ENCODE measurements at regions not wholly inside any gene's neighbourhood (a gene's known extent, or its start where the extent isn't known, plus 50 kb on each side); places are given as distances from the start of the nearest gene placed in this dataset.
"Not testable (repeated sequence)": the region's sequence is repeated elsewhere in the genome, so short reads cannot be mapped to it uniquely, and the experiment has no call there.

DNA sequence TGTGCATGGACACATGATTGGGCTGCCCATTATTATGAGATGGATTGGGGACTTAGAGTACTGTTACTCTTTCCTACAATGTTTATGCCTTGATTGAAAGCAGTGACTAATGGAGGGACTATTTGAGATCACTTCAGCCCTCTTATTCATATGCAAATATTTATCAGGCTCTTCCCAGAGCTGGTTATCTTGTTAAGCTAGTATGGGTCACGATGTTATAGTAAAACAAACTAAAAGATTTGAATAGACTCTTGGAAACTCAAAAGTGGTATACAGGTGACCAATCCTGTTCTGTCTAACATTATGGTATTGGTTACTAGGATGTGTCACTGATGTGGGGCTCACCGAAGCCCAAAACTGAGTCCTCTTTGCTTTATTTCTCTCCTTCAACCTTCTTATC is 306.2 kb upstream of the CASK start:
- H3K9me3 ChIP-seq (ENCODE audit: control insufficient read depth, insufficient read depth, low read length) = no peaks in the 10 kb centered on the region
- peaks cover 4% of the 10 kb centered on the region; the same call in 1 of the 2 replicates for H3K4me1 ChIP-seq (ENCODE audit: insufficient read depth, low read length)
- no peak overlapping the region for H3K9ac ChIP-seq (ENCODE audit: low read depth, low read length)
- H3K36me3 ChIP-seq (ENCODE audit: insufficient read depth, low read length) = no peaks in the 10 kb centered on the region

GRCh38 chrX:42220666-42221065 is 297.3 kb upstream of the CASK start:
- H3K9ac ChIP-seq (ENCODE audit: low read depth, low read length) = no peak overlapping the region
- H3K36me3 ChIP-seq (ENCODE audit: insufficient read depth, low read length) = no peaks in the 10 kb centered on the region
- no peaks in the 10 kb centered on the region for H3K4me1 ChIP-seq (ENCODE audit: insufficient read depth, low read length)
- H3K9me3 ChIP-seq (ENCODE audit: control insufficient read depth, insufficient read depth, low read length) = no peaks in the 10 kb centered on the region; the same call in none of the 2 replicates

DNA sequence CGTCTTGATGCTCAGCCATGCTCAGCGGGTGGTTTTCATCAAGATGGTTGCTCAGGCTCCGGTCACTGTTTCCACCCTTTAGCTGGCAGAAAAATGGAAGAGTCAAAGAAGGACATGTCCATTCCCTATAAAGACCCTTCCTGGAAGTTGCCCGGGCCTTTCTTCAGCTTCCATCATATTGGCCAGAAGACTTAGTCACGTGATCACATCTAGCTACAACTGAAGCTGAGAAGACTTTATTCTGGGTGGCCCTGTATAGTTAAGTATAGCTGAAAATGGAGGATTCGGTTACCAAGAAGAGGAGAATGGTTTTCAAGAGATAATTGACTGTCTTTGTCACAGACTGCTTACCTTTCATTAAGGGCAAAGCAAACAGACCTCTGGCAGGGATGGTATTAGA is 296.7 kb upstream of the CASK start:
- no peaks in the 10 kb centered on the region for H3K4me1 ChIP-seq (ENCODE audit: insufficient read depth, low read length)
- H3K36me3 ChIP-seq (ENCODE audit: insufficient read depth, low read length) = no peaks in the 10 kb centered on the region
- H3K9ac ChIP-seq (ENCODE audit: low read depth, low read length) = no peak overlapping the region
- no peaks in the 10 kb centered on the region; the same call in none of the 2 replicates for H3K9me3 ChIP-seq (ENCODE audit: control insufficient read depth, insufficient read depth, low read length)

- no peaks in the 10 kb centered on the region for H3K4me1 ChIP-seq (ENCODE audit: insufficient read depth, low read length)
- H3K9ac ChIP-seq (ENCODE audit: low read depth, low read length) = no peak overlapping the region
- H3K9me3 ChIP-seq (ENCODE audit: control insufficient read depth, insufficient read depth, low read length) = no peaks in the 10 kb centered on the region; the same call in 1 of the 2 replicates
- no peaks in the 10 kb centered on the region for H3K36me3 ChIP-seq (ENCODE audit: insufficient read depth, low read length)
Measured at GRCh38 chrX:42219231-42219630, 295.9 kb upstream of the CASK start.

DNA sequence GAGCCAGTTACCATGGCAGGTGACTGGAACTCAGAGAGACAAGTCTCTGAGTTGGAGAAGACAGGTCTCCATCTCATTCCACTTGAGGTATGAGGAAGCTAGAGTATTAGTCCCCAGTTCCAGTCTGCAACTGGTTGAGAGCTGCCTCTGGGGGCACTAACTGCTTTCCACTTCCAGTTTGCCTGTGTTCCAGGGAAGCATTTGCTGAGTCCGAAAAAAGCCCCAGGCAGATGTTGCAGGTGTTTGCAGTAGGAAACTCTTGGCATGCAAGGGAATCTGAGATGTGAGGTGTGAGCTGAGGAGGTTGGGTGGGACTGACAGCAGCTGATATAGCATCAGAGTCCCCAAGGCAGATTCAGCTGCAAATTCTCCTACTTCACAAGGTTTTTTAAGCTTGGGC is 272.2 kb upstream of the CASK start:
- H3K36me3 ChIP-seq (ENCODE audit: insufficient read depth, low read length) = no peaks in the 10 kb centered on the region
- H3K9ac ChIP-seq (ENCODE audit: low read depth, low read length) = no peak overlapping the region
- no peaks in the 10 kb centered on the region; the same call in 1 of the 2 replicates for H3K9me3 ChIP-seq (ENCODE audit: control insufficient read depth, insufficient read depth, low read length)
- no peaks in the 10 kb centered on the region for H3K4me1 ChIP-seq (ENCODE audit: insufficient read depth, low read length)

DNA sequence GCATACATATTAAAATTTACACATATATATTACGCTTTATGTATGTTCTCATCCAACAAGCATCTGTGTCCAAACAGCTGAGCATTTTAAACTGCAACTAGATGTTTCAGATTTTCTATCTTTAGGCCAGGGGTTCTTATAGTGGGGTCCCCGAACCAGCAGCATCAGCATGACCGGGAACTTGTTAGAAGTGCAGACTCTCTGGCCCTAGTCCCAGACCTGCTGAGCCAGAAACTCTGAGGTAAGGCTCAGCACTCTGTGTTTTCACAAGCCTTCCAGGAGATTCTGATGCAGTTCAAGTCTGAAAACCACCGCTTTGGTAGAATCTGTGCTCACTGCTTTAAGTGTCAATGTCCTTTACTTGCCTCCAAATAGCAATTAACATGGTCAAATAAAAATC is 266.2 kb upstream of the CASK start:
- H3K4me1 ChIP-seq (ENCODE audit: insufficient read depth, low read length) = peaks cover 13% of the 10 kb centered on the region
- no peak overlapping the region for H3K9ac ChIP-seq (ENCODE audit: low read depth, low read length)
- no peaks in the 10 kb centered on the region for H3K36me3 ChIP-seq (ENCODE audit: insufficient read depth, low read length)
- H3K9me3 ChIP-seq (ENCODE audit: control insufficient read depth, insufficient read depth, low read length) = no peaks in the 10 kb centered on the region; the same call in 1 of the 2 replicates

DNA sequence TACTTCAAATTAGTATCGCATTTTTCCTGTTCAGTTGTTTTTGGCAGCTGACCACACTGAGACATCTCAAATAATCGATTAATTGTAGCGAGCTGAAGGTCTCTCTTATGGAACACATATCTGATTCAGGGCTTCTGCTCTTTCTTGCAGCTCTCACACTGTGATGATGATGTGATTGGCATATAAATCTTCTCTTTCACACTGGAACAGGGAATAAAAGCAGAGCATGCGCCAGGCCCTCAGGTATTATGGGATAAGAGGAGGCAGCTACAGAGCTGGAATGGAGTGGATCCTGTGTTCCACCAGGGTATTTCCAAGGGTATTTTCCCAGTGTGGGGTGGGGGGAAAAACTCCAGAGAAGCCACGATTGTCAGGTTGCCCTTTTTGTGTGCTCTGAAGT is 265.4 kb upstream of the CASK start:
- H3K36me3 ChIP-seq (ENCODE audit: insufficient read depth, low read length) = no peaks in the 10 kb centered on the region
- H3K4me1 ChIP-seq (ENCODE audit: insufficient read depth, low read length) = peaks cover 13% of the 10 kb centered on the region
- H3K9ac ChIP-seq (ENCODE audit: low read depth, low read length) = no peak overlapping the region
- H3K9me3 ChIP-seq (ENCODE audit: control insufficient read depth, insufficient read depth, low read length) = no peaks in the 10 kb centered on the region; the same call in 1 of the 2 replicates

DNA sequence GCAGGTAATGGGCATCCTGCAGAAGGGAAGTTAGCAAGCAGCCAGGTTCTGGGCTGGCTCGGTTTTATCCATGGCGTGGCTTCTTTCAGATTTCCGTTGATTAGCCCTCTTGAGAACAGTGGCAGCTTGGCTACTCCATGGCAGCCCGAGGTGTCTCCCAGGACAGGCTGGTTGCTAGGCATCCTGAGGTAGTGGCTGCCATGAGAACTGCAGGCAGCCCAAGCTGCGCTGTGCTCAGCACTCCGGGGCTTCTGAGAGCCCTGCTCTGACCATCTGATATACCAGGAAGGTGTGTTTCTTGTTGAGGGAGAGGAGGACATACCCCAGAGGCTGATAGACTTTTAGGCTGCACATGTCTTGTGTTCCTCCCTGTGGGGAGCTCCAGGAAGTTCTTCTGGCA is 253.4 kb upstream of the CASK start:
- H3K4me1 ChIP-seq (ENCODE audit: insufficient read depth, low read length) = no peaks in the 10 kb centered on the region
- H3K36me3 ChIP-seq (ENCODE audit: insufficient read depth, low read length) = no peaks in the 10 kb centered on the region
- no peak overlapping the region for H3K9ac ChIP-seq (ENCODE audit: low read depth, low read length)
- H3K9me3 ChIP-seq (ENCODE audit: control insufficient read depth, insufficient read depth, low read length) = no peaks in the 10 kb centered on the region

DNA sequence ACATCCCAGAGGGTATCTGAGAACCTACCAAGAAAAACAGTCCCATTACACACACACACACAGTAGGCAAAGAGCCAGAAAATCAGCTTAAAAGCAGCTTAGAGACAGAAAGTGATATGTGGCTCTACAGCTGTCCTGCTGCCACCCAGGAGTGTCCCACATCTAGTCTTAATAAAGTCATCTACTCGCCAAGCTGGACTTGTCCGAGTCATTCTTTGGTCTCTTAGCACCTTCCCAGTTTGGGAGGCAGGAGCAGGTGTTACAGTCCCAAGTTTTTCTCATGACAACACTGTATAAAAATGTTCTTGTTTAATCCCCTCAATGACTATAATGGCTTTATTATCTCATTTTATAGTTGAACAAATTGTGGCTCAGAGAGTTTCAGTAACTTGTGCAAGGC is 252.5 kb upstream of the CASK start:
- H3K36me3 ChIP-seq (ENCODE audit: insufficient read depth, low read length) = no peaks in the 10 kb centered on the region
- H3K4me1 ChIP-seq (ENCODE audit: insufficient read depth, low read length) = no peaks in the 10 kb centered on the region
- no peak overlapping the region for H3K9ac ChIP-seq (ENCODE audit: low read depth, low read length)
- no peaks in the 10 kb centered on the region for H3K9me3 ChIP-seq (ENCODE audit: control insufficient read depth, insufficient read depth, low read length)

DNA sequence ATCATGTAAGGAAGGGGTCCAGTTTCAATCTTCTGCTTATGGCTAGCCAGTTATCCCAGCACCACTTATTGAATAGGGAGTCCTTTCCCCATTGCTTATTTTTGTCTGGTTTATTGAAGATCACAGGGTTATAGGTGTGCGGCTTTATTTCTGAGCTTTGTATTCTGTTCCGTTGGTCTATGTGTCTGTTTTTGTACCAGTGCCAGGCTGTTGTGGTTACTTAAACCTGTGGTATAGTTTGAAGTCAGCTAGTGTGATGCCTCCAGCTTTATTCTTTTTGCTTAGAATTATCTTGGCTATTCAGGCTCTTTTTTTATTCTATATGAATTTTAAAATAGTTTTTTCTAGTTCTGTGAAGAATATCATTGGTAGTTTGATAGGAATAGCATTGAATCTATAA is 234.6 kb upstream of the CASK start:
- not testable (repeated sequence) for H3K36me3 ChIP-seq (ENCODE audit: insufficient read depth, low read length); H3K9ac ChIP-seq (ENCODE audit: low read depth, low read length); H3K4me1 ChIP-seq (ENCODE audit: insufficient read depth, low read length); H3K9me3 ChIP-seq (ENCODE audit: control insufficient read depth, insufficient read depth, low read length)

GRCh38 chrX:42151808-42152207 is 228.5 kb upstream of the CASK start:
- no peaks in the 10 kb centered on the region; the same call in 1 of the 2 replicates for H3K9me3 ChIP-seq (ENCODE audit: control insufficient read depth, insufficient read depth, low read length)
- no peak overlapping the region for H3K9ac ChIP-seq (ENCODE audit: low read depth, low read length)
- H3K4me1 ChIP-seq (ENCODE audit: insufficient read depth, low read length) = no peaks in the 10 kb centered on the region
- no peaks in the 10 kb centered on the region for H3K36me3 ChIP-seq (ENCODE audit: insufficient read depth, low read length)

GRCh38 chrX:42149765-42150164 is 226.4 kb upstream of the CASK start:
- no peaks in the 10 kb centered on the region for H3K4me1 ChIP-seq (ENCODE audit: insufficient read depth, low read length)
- no peaks in the 10 kb centered on the region for H3K36me3 ChIP-seq (ENCODE audit: insufficient read depth, low read length)
- H3K9me3 ChIP-seq (ENCODE audit: control insufficient read depth, insufficient read depth, low read length) = no peaks in the 10 kb centered on the region; the same call in 1 of the 2 replicates
- H3K9ac ChIP-seq (ENCODE audit: low read depth, low read length) = no peak overlapping the region

DNA sequence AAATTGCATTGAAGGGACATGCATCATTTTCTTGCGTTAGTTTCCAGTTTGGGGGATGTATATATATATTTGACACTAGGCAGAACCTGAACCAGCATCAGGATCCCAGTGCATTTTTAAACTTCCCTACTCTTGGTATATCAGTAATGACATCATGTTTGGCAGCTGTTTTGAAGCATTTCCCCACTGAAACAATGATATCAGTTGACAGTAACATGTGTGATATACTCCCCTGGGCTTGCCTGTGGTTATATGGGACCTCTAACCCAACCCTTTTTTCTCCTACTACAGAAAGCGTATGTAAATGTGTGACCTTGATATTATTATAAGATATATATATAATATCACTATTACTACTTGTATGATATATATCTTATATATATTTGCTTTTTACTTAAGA is 225.9 kb upstream of the CASK start:
- H3K4me1 ChIP-seq (ENCODE audit: insufficient read depth, low read length) = no peaks in the 10 kb centered on the region
- no peak overlapping the region for H3K9ac ChIP-seq (ENCODE audit: low read depth, low read length)
- no peaks in the 10 kb centered on the region; the same call in 1 of the 2 replicates for H3K9me3 ChIP-seq (ENCODE audit: control insufficient read depth, insufficient read depth, low read length)
- H3K36me3 ChIP-seq (ENCODE audit: insufficient read depth, low read length) = no peaks in the 10 kb centered on the region

- Histone ChIP-seq H3K9me3 (ENCODE audit: control insufficient read depth, insufficient read depth, low read length) (no peaks in the 10 kb centered on the region; the same call in 1 of the 2 replicates), H3K4me1 (ENCODE audit: insufficient read depth, low read length) (no peaks in the 10 kb centered on the region), H3K36me3 (ENCODE audit: insufficient read depth, low read length) (no peaks in the 10 kb centered on the region), H3K9ac (ENCODE audit: low read depth, low read length) (no peak overlapping the region)
Measured at GRCh38 chrX:42143866-42144592, 220.7 kb upstream of the CASK start.

DNA sequence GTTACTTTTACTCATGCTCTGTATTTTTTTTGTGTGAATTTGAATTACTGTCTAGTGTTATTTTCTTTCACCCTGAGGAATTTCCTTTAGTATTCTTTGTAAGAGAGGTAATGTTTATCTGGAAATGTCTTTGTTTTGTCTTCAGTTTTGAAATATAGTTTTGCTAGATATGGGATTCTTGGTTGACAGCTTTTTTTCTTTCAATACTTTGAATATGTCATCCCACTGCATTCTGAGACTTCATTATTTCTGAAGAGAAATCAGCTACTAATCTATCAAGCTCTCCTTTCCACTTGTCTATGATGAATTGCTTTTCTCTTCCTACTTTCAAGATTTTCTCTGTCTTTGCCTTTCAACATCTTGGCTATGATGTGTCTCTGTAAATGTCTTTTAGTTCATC is 217.0 kb upstream of the CASK start:
- Histone ChIP-seq H3K9ac (ENCODE audit: low read depth, low read length) (no peak overlapping the region), H3K4me1 (ENCODE audit: insufficient read depth, low read length) (no peaks in the 10 kb centered on the region), H3K36me3 (ENCODE audit: insufficient read depth, low read length) (no peaks in the 10 kb centered on the region), H3K9me3 (ENCODE audit: control insufficient read depth, insufficient read depth, low read length) (no peaks in the 10 kb centered on the region; the same call in 1 of the 2 replicates)
